ENCODE measurements at regions not wholly inside any gene's neighbourhood (a gene's known extent, or its start where the extent isn't known, plus 50 kb on each side); places are given as distances from the start of the nearest gene placed in this dataset.

GRCh38 chr10:56856569-56856968 is 495.5 kb upstream of the ZWINT start:
- TF ChIP-seq CTCF (IDR thresholded peaks at IDR 0.05) (no peak), ZFX (IDR thresholded peaks at IDR 0.05; ENCODE audit: borderline replicate concordance) (no peak)

All from 22Rv1 (cell line).